ENCODE measurements at regions not wholly inside any gene's neighbourhood (a gene's known extent, or its start where the extent isn't known, plus 50 kb on each side); places are given as distances from the start of the nearest gene placed in this dataset.

GRCh38 chr15:70493787-70494516 lies 269.4 kb downstream of the UACA start:
- peak; percentile 41 for DNase-seq
- Mint-ChIP-seq H3K27me3 (ENCODE audit: insufficient read depth) (peaks cover 11% of the 10 kb centered on the region), H3K9me3 (no peaks in the 10 kb centered on the region), H3K27ac (peak overlapping the region; percentile 97), H3K4me3 (peak overlapping the region; percentile 66), H3K36me3 (ENCODE audit: low read depth) (no peaks in the 10 kb centered on the region), H3K4me1 (ENCODE audit: low read depth) (peaks cover 63% of the 10 kb centered on the region)
- no peak for TF ChIP-seq CTCF (IDR thresholded peaks at IDR 0.05)

- Mint-ChIP-seq H3K36me3 (ENCODE audit: low read depth) (no peaks in the 10 kb centered on the region), H3K9me3 (no peaks in the 10 kb centered on the region), H3K27me3 (ENCODE audit: insufficient read depth) (peaks cover 14% of the 10 kb centered on the region), H3K27ac (peak overlapping the region; percentile 97), H3K4me3 (no peak overlapping the region; the same call in 1 of the 2 replicates), H3K4me1 (ENCODE audit: low read depth) (peaks cover 63% of the 10 kb centered on the region)
- no peak for DNase-seq
- TF ChIP-seq CTCF (IDR thresholded peaks at IDR 0.05) = no peak
These were observed 270.0 kb downstream of the UACA start for GRCh38 chr15:70493376-70493775.

- Mint-ChIP-seq H3K27ac (peak overlapping the region; percentile 97), H3K4me1 (ENCODE audit: low read depth) (peaks cover 71% of the 10 kb centered on the region)
- DNase-seq = peak; percentile 84
These were observed 270.8 kb downstream of the UACA start for GRCh38 chr15:70492240-70493177.

GRCh38 chr15:70491641-70492040 lies 271.7 kb downstream of the UACA start:
- H3K27me3 Mint-ChIP-seq (ENCODE audit: insufficient read depth) = peaks cover 20% of the 10 kb centered on the region
- H3K4me1 Mint-ChIP-seq (ENCODE audit: low read depth) = peaks cover 76% of the 10 kb centered on the region
- no peaks in the 10 kb centered on the region for H3K9me3 Mint-ChIP-seq
- no peak for TF ChIP-seq CTCF (IDR thresholded peaks at IDR 0.05)
- DNase-seq = no peak
- no peaks in the 10 kb centered on the region for H3K36me3 Mint-ChIP-seq (ENCODE audit: low read depth)
- peak overlapping the region; percentile 97 for H3K27ac Mint-ChIP-seq
- H3K4me3 Mint-ChIP-seq = peak overlapping the region; percentile 82

More at GRCh38 chr15:70492240-70493177, 270.8 kb downstream of the UACA start:
- Mint-ChIP-seq H3K4me3 (peak overlapping the region; percentile 82), H3K27me3 (ENCODE audit: insufficient read depth) (peaks cover 17% of the 10 kb centered on the region), H3K9me3 (no peaks in the 10 kb centered on the region), H3K36me3 (ENCODE audit: low read depth) (no peaks in the 10 kb centered on the region)
- peak; percentile 55 for TF ChIP-seq CTCF (IDR thresholded peaks at IDR 0.05)

GRCh38 chr15:70491201-70491621 lies 272.1 kb downstream of the UACA start:
- H3K4me1 Mint-ChIP-seq (ENCODE audit: low read depth) = peaks cover 77% of the 10 kb centered on the region
- no peak for DNase-seq

More at GRCh38 chr15:70491201-70491621, 272.1 kb downstream of the UACA start:
- H3K4me3 Mint-ChIP-seq = no peak overlapping the region
- H3K27me3 Mint-ChIP-seq (ENCODE audit: insufficient read depth) = peaks cover 17% of the 10 kb centered on the region
- H3K36me3 Mint-ChIP-seq (ENCODE audit: low read depth) = no peaks in the 10 kb centered on the region
- H3K9me3 Mint-ChIP-seq = no peaks in the 10 kb centered on the region
- TF ChIP-seq CTCF (IDR thresholded peaks at IDR 0.05) = no peak
- peak overlapping the region; percentile 97; the same call in 1 of the 2 replicates for H3K27ac Mint-ChIP-seq
